Endothelial cell of umbilical vein (primary cell): ENCODE measurements at regions not wholly inside any gene's neighbourhood (a gene's known extent, or its start where the extent isn't known, plus 50 kb on each side); places are given as distances from the start of the nearest gene placed in this dataset.

Experiments
- BruUV-seq: library from RNA; stranded (reverse); fragments of 400-500 nt; replicated peaks from 2 replicates; lab custom pipeline; 2021; lab: Mats Ljungman, UMichigan
- CTCF ChIA-PET: fragments of 300-600, 350-600 bp; sonication (Branson Sonifier 250); formaldehyde crosslinking; loops from one replicate; lab custom pipeline; 2021; ENCODE audit warnings: antibody characterized with exemption, inconsistent platforms; lab: Charles Lee
- POLR2A ChIA-PET: fragments of 300-600, 350-600 bp; sonication (Branson Sonifier 250); formaldehyde crosslinking; loops from one replicate; lab custom pipeline; 2021; ENCODE audit warnings: antibody characterized with exemption, inconsistent platforms; lab: Charles Lee
- DNase-seq: peaks from one replicate; pipeline ENCODE4 v3.0.0-alpha.2; 2011; ENCODE audit warnings: low read depth, low spot score
- FAIRE-seq: peaks from 2 replicates; lab custom pipeline; 2011; peaks lifted over from hg19 to GRCh38; lab: Jason Lieb, UNC
- H2AFZ ChIP-seq: 2 replicates; pipeline ENCODE4 v1.6.0; 2012; ENCODE audit warnings: low read depth, low read length, control low read depth, inconsistent platforms
- H3K27ac ChIP-seq: 2 replicates; pipeline ENCODE4 v1.5.1; 2011; ENCODE audit warnings: low read depth, mild to moderate bottlenecking, control low read depth, low read length, moderate library complexity; ENCODE audit not compliant: insufficient read depth
- H3K27me3 ChIP-seq, 2 experiments: 2 replicates each; pipeline versions ENCODE4 v1.6.0 to v1.6.1; 2011; ENCODE audit warnings: low read length in 2 of 2, mixed read lengths in 1 of 2; ENCODE audit not compliant: control insufficient read depth in 2 of 2, insufficient read depth in 2 of 2
- H3K36me3 ChIP-seq, 2 experiments: 2 replicates in 1 of 2; 3 replicates in 1 of 2; pipeline ENCODE4 v1.5.1; 2011; ENCODE audit warnings: low read length in 2 of 2, mild to moderate bottlenecking in 1 of 2, moderate library complexity in 1 of 2; ENCODE audit not compliant: control insufficient read depth in 2 of 2, insufficient read depth in 2 of 2; ENCODE audit errors: extremely low read depth in 1 of 2
- H3K4me1 ChIP-seq: 3 replicates; pipeline ENCODE4 v1.5.1; 2011; ENCODE audit warnings: mild to moderate bottlenecking, low read length; ENCODE audit not compliant: control insufficient read depth, insufficient read depth; ENCODE audit errors: extremely low read depth
- H3K4me2 ChIP-seq: 2 replicates; pipeline ENCODE4 v1.6.1; 2011; ENCODE audit warnings: low read length, control low read depth, mixed read lengths; ENCODE audit not compliant: insufficient read depth
- H3K4me3 ChIP-seq, 3 experiments: fragments of 200-600 bp in 1 of 3; sonication (generic), shearing (Covaris generic) in 1 of 3; replicated peaks in 1 of 3; 2 replicates each; pipeline ENCODE4 v1.5.1; 2011 to 2016; ENCODE audit warnings: control low read depth in 3 of 3, low read length in 3 of 3, mild to moderate bottlenecking in 2 of 3, inconsistent platforms in 1 of 3, low read depth in 1 of 3, moderate library complexity in 1 of 3; ENCODE audit not compliant: insufficient read depth in 1 of 3
- H3K79me2 ChIP-seq: 2 replicates; pipeline ENCODE4 v1.6.0; 2012; ENCODE audit warnings: low read length, inconsistent platforms; ENCODE audit not compliant: control insufficient read depth, insufficient read depth
- H3K9ac ChIP-seq: replicated peaks from 2 replicates; pipeline ENCODE3; 2011; ENCODE audit warnings: low read length, control low read depth; ENCODE audit not compliant: insufficient read depth; ENCODE audit errors: extremely low read depth
- H3K9me1 ChIP-seq: replicated peaks from 3 replicates; pipeline ENCODE4 v1.6.0; 2011; ENCODE audit warnings: mild to moderate bottlenecking, low read length; ENCODE audit not compliant: control insufficient read depth, insufficient read depth; ENCODE audit errors: extremely low read depth
- H3K9me3 ChIP-seq: replicated peaks from 2 replicates; pipeline ENCODE4 v1.5.1; 2012; ENCODE audit warnings: low read length, inconsistent platforms; ENCODE audit not compliant: control insufficient read depth, insufficient read depth
- H4K20me1 ChIP-seq: replicated peaks from 2 replicates; pipeline ENCODE3; 2011; ENCODE audit warnings: mild to moderate bottlenecking, low read length; ENCODE audit not compliant: control insufficient read depth, insufficient read depth; ENCODE audit errors: extremely low read depth
- CTCF ChIP-seq, 2 donors: IDR thresholded peaks; 1 replicate in 1 of 2; 2 replicates in 1 of 2; pipeline ENCODE4 v1.5.1; 2011; ENCODE audit warnings: low read length in 2 of 2, mild to moderate bottlenecking in 2 of 2, moderate library complexity in 2 of 2, control low read depth in 1 of 2, inconsistent platforms in 1 of 2, low read depth in 1 of 2; ENCODE audit not compliant: insufficient read depth in 1 of 2; ENCODE audit errors: extremely low read depth in 1 of 2
- EZH2 ChIP-seq: IDR thresholded peaks from 2 replicates; pipeline ENCODE4 v1.6.1; 2012; ENCODE audit warnings: borderline replicate concordance, low read depth, mild to moderate bottlenecking, moderate library complexity, low read length, inconsistent platforms; ENCODE audit not compliant: severe bottlenecking
- FOS ChIP-seq: IDR thresholded peaks from 2 replicates; pipeline ENCODE4 v1.6.1; 2011; ENCODE audit warnings: mild to moderate bottlenecking, low read length, moderate library complexity, borderline replicate concordance; ENCODE audit not compliant: insufficient read depth
- GATA2 ChIP-seq: IDR thresholded peaks from 2 replicates; pipeline ENCODE4 v1.7.0; 2011; ENCODE audit warnings: low read depth, mild to moderate bottlenecking, moderate library complexity, mixed read lengths, low read length; ENCODE audit not compliant: insufficient read length, insufficient read depth
- JUN ChIP-seq: IDR thresholded peaks from 2 replicates; pipeline ENCODE4 v1.6.1; 2011; ENCODE audit warnings: borderline replicate concordance, low read depth; ENCODE audit not compliant: insufficient read length, insufficient read depth
- MAX ChIP-seq: IDR thresholded peaks from 2 replicates; pipeline ENCODE4 v1.6.1; 2011; ENCODE audit not compliant: insufficient read depth, insufficient read length
- MYC ChIP-seq: IDR thresholded peaks from one replicate; pipeline ENCODE4 v1.6.1; 2011; ENCODE audit warnings: mild to moderate bottlenecking, low read depth, low read length
- POLR2A ChIP-seq: IDR thresholded peaks from 2 replicates; pipeline ENCODE4 v1.6.1; 2012; ENCODE audit warnings: low read depth, mild to moderate bottlenecking, control low read depth, low read length
- POLR2AphosphoS5 ChIP-seq: IDR thresholded peaks from 2 replicates; pipeline ENCODE4 v1.6.1; 2012; ENCODE audit warnings: low read depth, mild to moderate bottlenecking, control low read depth, low read length, moderate library complexity; ENCODE audit not compliant: insufficient read depth
- dilution Hi-C: fragments of 300-500 bp; cut with MboI; formaldehyde crosslinking; loops from one replicate; pipeline ENCODE4 v1.15.0; 2019; ENCODE audit warnings: low sequenced_read_pairs; ENCODE audit not compliant: extremely low pct_ligation_motif_present
- intact Hi-C: fragments of 100-400 bp; cut with micrococcal nuclease; formaldehyde crosslinking; loops from one replicate; pipeline ENCODE4 v1.10.0; 2022

- H2AFZ ChIP-seq = no peak overlapping the region
- H3K4me3 ChIP-seq = no peak overlapping the region
- intact Hi-C loops (no loop called here), dilution Hi-C loops (no loop called here)
- no peaks in the 10 kb centered on the region for H3K79me2 ChIP-seq
- no peaks in the 10 kb centered on the region for H3K27me3 ChIP-seq
- H3K9ac ChIP-seq = no peak overlapping the region
- CTCF ChIA-PET = no interaction called here
- no peaks in the 10 kb centered on the region for H3K9me1 ChIP-seq
- BruUV-seq = no TSS peak
- no peaks in the 10 kb centered on the region for H4K20me1 ChIP-seq
- no peak for DNase-seq
- H3K36me3 ChIP-seq = no peaks in the 10 kb centered on the region
- no peaks in the 10 kb centered on the region for H3K9me3 ChIP-seq
- H3K4me2 ChIP-seq = no peak overlapping the region
- no peak overlapping the region for H3K27ac ChIP-seq
- no peaks in the 10 kb centered on the region for H3K4me1 ChIP-seq
- POLR2A ChIA-PET = no interaction called here
- no peak for TF ChIP-seq POLR2AphosphoS5
- no peak for TF ChIP-seq FOS
- no peak for TF ChIP-seq POLR2A
- no peak for TF ChIP-seq JUN
- TF ChIP-seq GATA2 = no peak
- no peak for TF ChIP-seq MYC
- TF ChIP-seq EZH2 = no peak
- TF ChIP-seq MAX = no peak
- TF ChIP-seq CTCF (IDR thresholded peaks at IDR 0.05; ENCODE audit: extremely low read depth in 1 of 2, insufficient read depth in 1 of 2, low read depth in 1 of 2, low read length in 2 of 2) = no peak
- no peak for FAIRE-seq
These were observed 786.2 kb downstream of the RAB28 start for GRCh38 chr4:12697970-12698369.
